ENCODE measurements at regions not wholly inside any gene's neighbourhood (a gene's known extent, or its start where the extent isn't known, plus 50 kb on each side); places are given as distances from the start of the nearest gene placed in this dataset.

DNA sequence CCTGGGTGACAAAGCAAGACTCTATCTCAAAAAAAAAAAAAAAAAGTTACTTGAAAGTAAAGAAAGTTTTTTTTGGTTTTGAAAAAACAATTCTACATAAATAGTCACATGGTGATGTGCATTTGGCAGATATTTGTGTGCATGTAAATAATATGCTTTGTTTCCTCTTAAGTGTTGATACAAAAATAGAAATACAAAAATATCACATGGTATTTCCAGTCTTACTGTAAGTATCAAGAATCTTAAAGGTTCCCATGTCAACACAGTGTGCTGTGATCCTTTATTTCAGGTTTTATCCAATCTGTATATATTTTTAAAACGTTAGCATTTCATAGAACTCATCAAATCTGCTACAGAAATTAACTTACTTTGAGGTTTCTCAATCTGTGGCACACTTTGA lies 521.9 kb downstream of the TLE4 start:
- dilution Hi-C loops (cut with MboI; ENCODE audit: extremely low pct_ligation_motif_present, low sequenced_read_pairs): no loop called here

GRCh38 chr9:80091526-80091925 lies 519.8 kb downstream of the TLE4 start:
- Histone ChIP-seq H3K36me3 (ENCODE audit: control insufficient read depth in 2 of 2, extremely low read depth in 1 of 2, insufficient read depth in 2 of 2, low read length in 2 of 2) (no peaks in the 10 kb centered on the region), H3K9me3 (ENCODE audit: control insufficient read depth, low read depth, low read length) (no peaks in the 10 kb centered on the region), H3K4me1 (ENCODE audit: control insufficient read depth, extremely low read depth, insufficient read depth, low read length) (no peaks in the 10 kb centered on the region), H3K27me3 (ENCODE audit: control insufficient read depth, extremely low read depth, insufficient read depth, low read length) (no peaks in the 10 kb centered on the region), H3K27ac (ENCODE audit: control insufficient read depth, insufficient read depth, low read length) (no peak overlapping the region), H3K79me2 (ENCODE audit: control insufficient read depth, insufficient read depth, low read length) (no peaks in the 10 kb centered on the region), H3K4me2 (ENCODE audit: control insufficient read depth, extremely low read depth, insufficient read depth, low read depth, low read length) (no peak overlapping the region), H4K20me1 (ENCODE audit: control insufficient read depth, extremely low read depth, insufficient read depth, low read length) (no peaks in the 10 kb centered on the region), H3K9me1 (ENCODE audit: control insufficient read depth, extremely low read depth, insufficient read depth, low read length) (no peaks in the 10 kb centered on the region), H2AFZ (ENCODE audit: control insufficient read depth, low read length) (no peak overlapping the region), H3K9ac (ENCODE audit: control insufficient read depth, extremely low read depth, insufficient read depth, low read length) (no peak overlapping the region), H3K4me3 (ENCODE audit: control insufficient read depth in 2 of 3, extremely low read depth in 1 of 3, insufficient read depth in 2 of 3, low read depth in 1 of 3, low read length in 3 of 3) (no peak overlapping the region)
- TF ChIP-seq EZH2 (IDR thresholded peaks at IDR 0.05; ENCODE audit: low read length) (no peak), CTCF (optimal IDR thresholded peaks at IDR 0.05 in 1 of 3, IDR thresholded peaks at IDR 0.05 in 1 of 3, conservative IDR thresholded peaks at IDR 0.05 in 1 of 3; ENCODE audit: extremely low read depth in 1 of 3, insufficient read depth in 2 of 3, low read length in 3 of 3) (no peak)
- dilution Hi-C loops (cut with MboI; ENCODE audit: extremely low pct_ligation_motif_present, low sequenced_read_pairs): no loop called here
- DNase-seq (ENCODE audit: low read depth, low spot score): no peak
- no peak for FAIRE-seq

More for the DNA sequence above, 521.9 kb downstream of the TLE4 start:
- FAIRE-seq (no peak), DNase-seq (ENCODE audit: low read depth, low spot score) (no peak)
- Histone ChIP-seq H3K79me2 (ENCODE audit: control insufficient read depth, insufficient read depth, low read length) (no peaks in the 10 kb centered on the region), H3K4me3 (ENCODE audit: control insufficient read depth in 2 of 3, extremely low read depth in 1 of 3, insufficient read depth in 2 of 3, low read depth in 1 of 3, low read length in 3 of 3) (no peak overlapping the region), H3K27me3 (ENCODE audit: control insufficient read depth, extremely low read depth, insufficient read depth, low read length) (no peaks in the 10 kb centered on the region), H3K9me1 (ENCODE audit: control insufficient read depth, extremely low read depth, insufficient read depth, low read length) (no peaks in the 10 kb centered on the region), H4K20me1 (ENCODE audit: control insufficient read depth, extremely low read depth, insufficient read depth, low read length) (no peaks in the 10 kb centered on the region), H3K27ac (ENCODE audit: control insufficient read depth, insufficient read depth, low read length) (no peak overlapping the region), H3K36me3 (ENCODE audit: control insufficient read depth in 2 of 2, extremely low read depth in 1 of 2, insufficient read depth in 2 of 2, low read length in 2 of 2) (no peaks in the 10 kb centered on the region), H3K9ac (ENCODE audit: control insufficient read depth, extremely low read depth, insufficient read depth, low read length) (no peak overlapping the region), H3K4me1 (ENCODE audit: control insufficient read depth, extremely low read depth, insufficient read depth, low read length) (no peaks in the 10 kb centered on the region), H3K9me3 (ENCODE audit: control insufficient read depth, low read depth, low read length) (no peaks in the 10 kb centered on the region), H3K4me2 (ENCODE audit: control insufficient read depth, extremely low read depth, insufficient read depth, low read depth, low read length) (no peak overlapping the region), H2AFZ (ENCODE audit: control insufficient read depth, low read length) (no peak overlapping the region)
- TF ChIP-seq EZH2 (IDR thresholded peaks at IDR 0.05; ENCODE audit: low read length): no peak
- no peak for TF ChIP-seq CTCF (optimal IDR thresholded peaks at IDR 0.05 in 1 of 3, IDR thresholded peaks at IDR 0.05 in 1 of 3, conservative IDR thresholded peaks at IDR 0.05 in 1 of 3; ENCODE audit: extremely low read depth in 1 of 3, insufficient read depth in 2 of 3, low read length in 3 of 3)
